ENCODE measurements at regions not wholly inside any gene's neighbourhood (a gene's known extent, or its start where the extent isn't known, plus 50 kb on each side); places are given as distances from the start of the nearest gene placed in this dataset.

GRCh38 chr17:34841467-34841866 lies 119.8 kb downstream of the CCT6B start:
- no peak overlapping the region for H3K27ac ChIP-seq
- no peaks in the 10 kb centered on the region for H3K27me3 ChIP-seq
- no peak overlapping the region for H3K4me3 ChIP-seq
- no peaks in the 10 kb centered on the region for H3K4me1 ChIP-seq (replicated peaks in 1 of 2)
- no peak for DNase-seq
- TF ChIP-seq CTCF (IDR thresholded peaks at IDR 0.05), result no peak
- TF ChIP-seq POLR2A (IDR thresholded peaks at IDR 0.05), result no peak
- no peaks in the 10 kb centered on the region for H3K36me3 ChIP-seq (replicated peaks in 1 of 2)
- H3K9me3 ChIP-seq (replicated peaks in 1 of 3), result no peaks in the 10 kb centered on the region
- intact Hi-C loops (cut with DNase I), result no loop called here
- 56 to 85% methylated on average over 1 of the region's 1 CpG; no CpG with 5 or more reads in 2 of the 4 donors for WGBS, 4 donors

GRCh38 chr17:34840750-34841149 lies 120.5 kb downstream of the CCT6B start:
- Histone ChIP-seq H3K27ac (no peak overlapping the region), H3K27me3 (no peaks in the 10 kb centered on the region), H3K9me3 (replicated peaks in 1 of 3) (no peaks in the 10 kb centered on the region), H3K4me3 (no peak overlapping the region), H3K36me3 (replicated peaks in 1 of 2) (no peaks in the 10 kb centered on the region), H3K4me1 (replicated peaks in 1 of 2) (no peaks in the 10 kb centered on the region)
- intact Hi-C loops (cut with DNase I), result no loop called here
- 48 to 52% (median 50%) methylated on average over 4 of the region's 4 CpGs for WGBS, 4 donors
- no peak for TF ChIP-seq CTCF (IDR thresholded peaks at IDR 0.05)
- TF ChIP-seq POLR2A (IDR thresholded peaks at IDR 0.05), result no peak
- no peak for DNase-seq

- DNase-seq, result no peak
- TF ChIP-seq CTCF (IDR thresholded peaks at IDR 0.05) (no peak), POLR2A (IDR thresholded peaks at IDR 0.05) (no peak)
- intact Hi-C loops (cut with DNase I), result no loop called here
- no peaks in the 10 kb centered on the region for H3K27me3 ChIP-seq
- WGBS, 4 donors, result 78 to 84% (median 82%) methylated on average over 14 of the region's 14 CpGs
- H3K4me3 ChIP-seq, result no peak overlapping the region
- no peaks in the 10 kb centered on the region for H3K4me1 ChIP-seq (replicated peaks in 1 of 2)
- no peak overlapping the region for H3K27ac ChIP-seq
- H3K36me3 ChIP-seq (replicated peaks in 1 of 2), result no peaks in the 10 kb centered on the region
- no peaks in the 10 kb centered on the region for H3K9me3 ChIP-seq (replicated peaks in 1 of 3)
Measured at GRCh38 chr17:34837876-34838478, 123.3 kb downstream of the CCT6B start.

GRCh38 chr17:34832376-34832775 lies 128.9 kb downstream of the CCT6B start:
- 47 to 68% (median 57%) methylated on average over 4 of the region's 4 CpGs for WGBS, 4 donors
- H3K36me3 ChIP-seq (replicated peaks in 1 of 2), result no peaks in the 10 kb centered on the region
- no peak overlapping the region for H3K27ac ChIP-seq
- H3K27me3 ChIP-seq, result no peaks in the 10 kb centered on the region
- H3K4me3 ChIP-seq, result no peak overlapping the region
- H3K9me3 ChIP-seq (replicated peaks in 1 of 3), result no peaks in the 10 kb centered on the region
- no peak for DNase-seq
- TF ChIP-seq CTCF (IDR thresholded peaks at IDR 0.05) (no peak), POLR2A (IDR thresholded peaks at IDR 0.05) (no peak)
- H3K4me1 ChIP-seq (replicated peaks in 1 of 2), result no peaks in the 10 kb centered on the region
- intact Hi-C loops (cut with DNase I), result no loop called here
